Right lobe of liver (tissue), 6 donors: ENCODE measurements at regions not wholly inside any gene's neighbourhood (a gene's known extent, or its start where the extent isn't known, plus 50 kb on each side); places are given as distances from the start of the nearest gene placed in this dataset.

Experiments
- ATAC-seq, 4 donors: fragments of 200-7000 bp; cut with Tn5 transposase; one replicate each; pipeline ENCODE4 v1.9.1; 2020; ENCODE audit warnings: mild to moderate bottlenecking in 4 of 4, moderate library complexity in 4 of 4
- DNase-seq, 3 donors: peaks; one replicate each; pipeline ENCODE4 v3.0.0-alpha.2; 2020
- H3K27ac ChIP-seq, 3 donors: fragments of 200-600 bp; one replicate each; pipeline ENCODE4 v1.8.0; 2022
- H3K27me3 ChIP-seq, 2 donors: fragments of 200-600 bp; one replicate each; pipeline ENCODE4 v1.8.0; 2022
- H3K36me3 ChIP-seq, 4 donors: fragments of 200-600 bp; sonication (generic) in 1 of 4; one replicate each; pipeline versions ENCODE4 v1.5.1 to v1.8.0; 2017 to 2022; ENCODE audit warnings: control low read depth in 1 of 4
- H3K4me1 ChIP-seq, 4 donors: fragments of 200-600 bp; sonication (generic) in 1 of 4; one replicate each; pipeline versions ENCODE4 v1.5.1 to v1.8.0; 2017 to 2022; ENCODE audit warnings: control low read depth in 1 of 4
- H3K4me3 ChIP-seq, 3 donors: fragments of 200-600 bp; one replicate each; pipeline ENCODE4 v1.8.0; 2022
- H3K9me3 ChIP-seq, 4 donors: fragments of 200-600 bp; sonication (generic) in 1 of 4; one replicate each; pipeline versions ENCODE4 v1.5.1 to v1.8.0; 2017 to 2022; ENCODE audit warnings: control low read depth in 1 of 4
- POLR2A ChIP-seq: fragments of 450-650 bp; IDR thresholded peaks from one replicate; pipeline ENCODE4 v1.6.1; 2017; ENCODE audit warnings: antibody characterized with exemption, mild to moderate bottlenecking
- WGBS: methylation state at CpG from one replicate; pipeline ENCODE4 v1.1.6; 2018; ENCODE audit warnings: low coverage, low lambda C conversion rate; ENCODE audit not compliant: insufficient coverage; ENCODE audit errors: missing lambda C conversion rate; 5-methylcytosine and 5-hydroxymethylcytosine counted together
- intact Hi-C, 2 donors: fragments of 100-400 bp; cut with DNase I; formaldehyde crosslinking; loops; one replicate each; pipeline versions ENCODE4 v1.11.2 to v1.14.1; 2022
- TF ChIP-seq, protein P1 (sequence below), 4 donors: fragments of 200-600 bp in 3 of 4; fragments of 450-650 bp in 1 of 4; IDR thresholded peaks; one replicate each; pipeline versions ENCODE4 v1.5.1 to v1.8.0; 2016 to 2022; ENCODE audit warnings: antibody characterized with exemption in 4 of 4, mild to moderate bottlenecking in 2 of 4
- donor health status: DM: no; HTN: yes; CAD: no.
- donor health status: DM: no; HTN: no; CAD: no.
- donor health status: DM: no; HTN: no; CAD: no.
- donor health status: DM: no; HTN: yes; CAD: no.
- donor health status: DM: no; HTN: yes; CAD: no.

DNA sequence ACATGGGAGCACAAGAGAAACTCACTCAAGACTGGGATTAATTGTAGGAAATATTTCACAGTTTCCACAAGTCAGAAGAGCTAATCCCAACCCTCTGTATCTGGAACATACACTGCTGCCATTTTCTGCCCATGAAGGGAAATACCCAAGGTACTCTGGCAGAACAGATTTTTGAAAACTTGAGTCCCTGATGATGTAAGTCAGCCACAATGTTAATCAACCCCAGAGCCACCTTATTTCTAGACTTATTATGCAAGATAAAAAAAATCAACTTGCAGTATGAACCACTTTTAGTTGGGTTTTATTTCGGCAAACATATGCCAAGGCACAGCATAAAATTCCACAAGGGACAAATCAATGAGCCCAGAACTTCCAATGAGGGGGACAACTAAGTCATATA, 141.5 kb downstream of the LY86 start:
- H3K9me3 ChIP-seq: no peaks in the 10 kb centered on the region
- no peak for TF ChIP-seq POLR2A
- TF ChIP-seq, protein P1, sequence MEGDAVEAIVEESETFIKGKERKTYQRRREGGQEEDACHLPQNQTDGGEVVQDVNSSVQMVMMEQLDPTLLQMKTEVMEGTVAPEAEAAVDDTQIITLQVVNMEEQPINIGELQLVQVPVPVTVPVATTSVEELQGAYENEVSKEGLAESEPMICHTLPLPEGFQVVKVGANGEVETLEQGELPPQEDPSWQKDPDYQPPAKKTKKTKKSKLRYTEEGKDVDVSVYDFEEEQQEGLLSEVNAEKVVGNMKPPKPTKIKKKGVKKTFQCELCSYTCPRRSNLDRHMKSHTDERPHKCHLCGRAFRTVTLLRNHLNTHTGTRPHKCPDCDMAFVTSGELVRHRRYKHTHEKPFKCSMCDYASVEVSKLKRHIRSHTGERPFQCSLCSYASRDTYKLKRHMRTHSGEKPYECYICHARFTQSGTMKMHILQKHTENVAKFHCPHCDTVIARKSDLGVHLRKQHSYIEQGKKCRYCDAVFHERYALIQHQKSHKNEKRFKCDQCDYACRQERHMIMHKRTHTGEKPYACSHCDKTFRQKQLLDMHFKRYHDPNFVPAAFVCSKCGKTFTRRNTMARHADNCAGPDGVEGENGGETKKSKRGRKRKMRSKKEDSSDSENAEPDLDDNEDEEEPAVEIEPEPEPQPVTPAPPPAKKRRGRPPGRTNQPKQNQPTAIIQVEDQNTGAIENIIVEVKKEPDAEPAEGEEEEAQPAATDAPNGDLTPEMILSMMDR (IDR thresholded peaks at IDR 0.05): no peak
- no peaks in the 10 kb centered on the region for H3K36me3 ChIP-seq
- no peak for DNase-seq
- H3K27me3 ChIP-seq: no peaks in the 10 kb centered on the region
- intact Hi-C loops: loop anchor here in 1 of 2 donors (10.0 kb wide), 1 partner anchor 515 kb away; no protein-coding TSS in a partner anchor
- no peak for ATAC-seq
- H3K4me1 ChIP-seq: peaks cover 0 to 10% (median 5%) of the 10 kb centered on the region in 4 donors
- WGBS: no CpG with 5 or more reads among the region's 1 CpG
- no peak overlapping the region for H3K4me3 ChIP-seq
- no peak overlapping the region for H3K27ac ChIP-seq

DNA sequence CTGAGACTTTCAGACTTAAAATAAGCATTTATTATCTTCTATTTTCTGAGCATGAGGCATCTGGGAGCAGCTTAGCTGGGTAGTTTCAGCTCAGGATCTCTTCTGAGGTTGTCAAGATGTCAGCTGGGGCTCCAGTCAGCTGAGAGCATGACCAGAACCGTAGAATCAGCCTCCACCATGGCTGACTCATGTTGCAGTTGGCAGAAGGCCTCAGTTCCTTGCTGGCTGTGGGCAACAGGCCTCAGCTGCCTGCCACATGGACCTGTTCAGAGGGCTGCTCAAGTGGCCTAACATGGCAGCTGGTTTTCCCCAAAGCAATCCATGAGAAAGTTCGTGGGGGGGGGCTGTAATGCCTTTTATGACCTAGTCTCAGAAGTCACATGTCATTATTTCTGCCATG, 142.3 kb downstream of the LY86 start:
- no peaks in the 10 kb centered on the region for H3K36me3 ChIP-seq
- ATAC-seq (peak in 1 of 4 donors; percentile 71), DNase-seq (no peak)
- H3K27ac ChIP-seq: no peak overlapping the region
- no peaks in the 10 kb centered on the region for H3K9me3 ChIP-seq
- H3K27me3 ChIP-seq: no peaks in the 10 kb centered on the region
- WGBS: 57% methylated on average over 1 of the region's 2 CpGs
- H3K4me1 ChIP-seq: peaks cover 0 to 1% (median under 1%) of the 10 kb centered on the region in 4 donors
- no peak overlapping the region for H3K4me3 ChIP-seq
- no peak for TF ChIP-seq POLR2A
- TF ChIP-seq, protein P1 (IDR thresholded peaks at IDR 0.05): no peak
- intact Hi-C loops: loop anchor here in 1 of 2 donors (10.0 kb wide), 1 partner anchor 514 kb away; no protein-coding TSS in a partner anchor

DNA sequence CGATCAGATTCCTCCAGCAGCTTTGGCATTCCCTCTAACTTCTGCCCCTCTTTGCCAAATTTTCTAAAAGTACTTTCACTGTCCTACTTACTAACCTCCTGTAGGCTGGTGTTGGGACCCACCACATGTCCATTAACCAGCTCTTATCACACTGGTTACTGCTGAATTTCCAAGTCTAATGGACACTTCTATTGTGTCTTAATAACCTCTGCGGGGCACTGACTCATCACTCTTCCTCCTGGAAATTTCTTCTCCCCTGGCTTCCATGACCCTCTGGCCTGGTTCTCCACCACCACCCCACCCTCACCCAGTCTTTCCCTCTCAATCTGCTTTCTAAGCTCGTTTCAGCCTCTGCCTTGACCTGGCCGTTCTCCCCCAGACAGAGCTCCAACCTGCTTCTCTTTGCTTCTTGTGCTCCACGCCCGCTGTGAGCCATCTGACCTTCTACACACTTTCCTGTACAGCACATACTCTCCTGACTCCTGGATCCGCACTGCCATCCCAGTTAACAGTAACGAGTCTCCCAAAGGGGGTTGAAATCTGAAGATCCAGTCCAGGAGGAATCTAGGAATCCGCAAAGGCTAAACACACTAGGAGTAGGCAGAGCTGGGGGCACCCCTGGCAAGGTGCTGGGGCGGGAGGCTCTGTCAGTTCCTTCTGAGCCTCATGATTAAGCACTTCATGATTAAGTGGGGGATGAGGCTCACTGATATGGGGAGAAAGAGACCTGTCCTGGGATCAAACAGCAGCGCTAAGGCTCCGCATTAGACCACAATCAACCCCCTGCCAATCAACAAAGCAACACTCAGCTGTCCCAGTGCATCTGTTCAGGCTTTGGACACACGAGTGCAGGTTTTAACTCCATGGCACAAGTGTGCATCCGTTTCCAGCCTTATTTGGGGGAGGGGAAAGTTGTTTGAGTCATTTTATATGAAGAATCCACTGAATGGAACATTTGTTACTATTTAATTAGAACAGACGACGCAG, 146.3 kb downstream of the LY86 start:
- WGBS: 80% methylated on average over 14 of the region's 16 CpGs
- no peaks in the 10 kb centered on the region for H3K9me3 ChIP-seq
- DNase-seq: no peak
- H3K27me3 ChIP-seq: no peaks in the 10 kb centered on the region
- no peaks in the 10 kb centered on the region for H3K36me3 ChIP-seq
- intact Hi-C loops: loop anchor here in 1 of 2 donors (10.0 kb wide), 1 partner anchor 510 kb away; no protein-coding TSS in a partner anchor
- ATAC-seq: no peak
- no peaks in the 10 kb centered on the region for H3K4me1 ChIP-seq
- TF ChIP-seq, protein P1 (IDR thresholded peaks at IDR 0.05): no peak
- TF ChIP-seq POLR2A: no peak
- no peak overlapping the region for H3K4me3 ChIP-seq
- H3K27ac ChIP-seq: no peak overlapping the region

DNA sequence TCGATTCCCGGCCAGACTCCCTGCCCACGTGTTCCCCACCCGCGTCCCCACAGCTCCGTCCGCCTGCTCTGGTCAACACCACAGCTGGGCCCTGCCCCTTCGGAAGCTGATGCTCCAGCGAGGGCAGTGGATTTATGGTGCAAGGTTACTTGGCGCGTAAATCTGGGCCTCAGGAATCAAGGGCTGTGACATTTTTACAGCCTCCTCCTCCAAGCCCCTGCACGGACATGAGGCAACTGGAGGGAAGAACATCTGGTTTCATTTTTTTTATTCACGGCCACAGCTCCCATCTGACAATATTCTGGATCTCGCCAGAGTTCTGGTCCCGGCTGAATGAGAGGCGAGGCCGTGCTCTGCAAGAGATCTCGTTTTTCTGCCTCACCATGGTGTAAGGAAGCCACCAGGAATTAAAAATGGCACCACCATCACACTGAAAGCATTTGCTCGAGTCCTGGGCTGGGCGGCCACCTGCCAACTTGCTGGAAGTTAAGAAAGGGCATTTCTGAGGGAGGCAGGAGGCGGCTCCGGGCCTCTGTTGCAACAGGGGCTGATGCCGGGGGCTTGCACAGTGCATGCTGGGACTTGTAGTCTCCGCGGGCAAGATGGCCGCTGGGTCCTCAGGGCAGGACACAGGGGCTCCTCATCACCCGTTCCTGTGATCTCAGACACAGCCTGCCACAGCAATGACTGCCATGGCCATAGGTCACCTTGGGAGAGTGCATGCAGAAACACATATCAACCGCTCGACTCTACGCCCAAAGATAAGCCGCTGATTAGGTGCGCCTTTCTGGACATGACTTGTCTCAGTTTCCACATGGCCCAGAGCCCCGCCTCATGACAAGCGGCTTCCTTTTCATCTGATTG, 148.5 kb downstream of the LY86 start:
- WGBS: 86% methylated on average over 19 of the region's 34 CpGs
- peak overlapping the region in 1 of 3 donors; percentile 30 for H3K4me3 ChIP-seq
- ATAC-seq (peak; percentile 33 to 57 (median 42)), DNase-seq (no peak)
- no peak for TF ChIP-seq POLR2A
- TF ChIP-seq, protein P1 (IDR thresholded peaks at IDR 0.05): no peak
- intact Hi-C loops: loop anchor here in 1 of 2 donors (10.0 kb wide), 1 partner anchor 508 kb away; no protein-coding TSS in a partner anchor
- H3K36me3 ChIP-seq: no peaks in the 10 kb centered on the region
- H3K4me1 ChIP-seq: no peaks in the 10 kb centered on the region
- no peaks in the 10 kb centered on the region for H3K27me3 ChIP-seq
- H3K9me3 ChIP-seq: no peaks in the 10 kb centered on the region
- no peak overlapping the region for H3K27ac ChIP-seq
